GM19099 (cell line): ENCODE measurements at regions not wholly inside any gene's neighbourhood (a gene's known extent, or its start where the extent isn't known, plus 50 kb on each side); places are given as distances from the start of the nearest gene placed in this dataset.

Experiments
- POLR2A ChIP-seq: IDR thresholded peaks from 3 replicates; pipeline ENCODE4 v1.6.1; 2011; ENCODE audit warnings: low read depth; ENCODE audit not compliant: insufficient read length; ENCODE audit errors: extremely low read depth

DNA sequence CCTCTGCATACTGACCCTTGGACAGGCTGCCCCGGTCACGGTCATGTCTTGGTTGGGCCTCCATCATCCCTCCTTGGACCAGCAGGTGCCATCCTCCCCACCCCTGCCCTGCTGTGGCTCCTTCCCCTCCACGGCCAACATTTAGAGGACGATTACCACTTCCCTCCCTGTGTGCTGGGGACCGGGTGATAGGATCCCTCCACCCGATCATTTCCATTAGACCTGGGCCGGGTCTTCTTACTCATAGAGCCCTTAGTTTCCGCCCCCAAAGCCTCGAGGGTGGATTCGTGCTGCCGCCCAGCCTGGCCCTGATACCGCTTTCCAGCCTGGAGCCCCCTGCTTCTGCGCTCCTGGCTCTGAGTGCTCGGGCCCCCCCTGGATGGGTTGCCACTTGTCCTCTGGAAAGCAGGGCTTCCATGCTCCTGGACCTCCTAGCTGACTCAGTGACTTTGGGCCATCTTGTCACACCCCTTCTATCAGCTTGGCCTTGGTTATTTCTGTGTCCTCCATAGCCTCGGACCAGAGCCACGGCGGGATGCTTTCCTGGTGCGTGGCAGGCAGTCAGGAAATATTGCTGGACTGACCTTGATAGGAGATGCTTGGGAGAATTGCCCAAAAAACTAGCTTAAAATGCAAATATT is 171.4 kb downstream of the SEC14L1 start:
- TF ChIP-seq POLR2A = no peak

DNA sequence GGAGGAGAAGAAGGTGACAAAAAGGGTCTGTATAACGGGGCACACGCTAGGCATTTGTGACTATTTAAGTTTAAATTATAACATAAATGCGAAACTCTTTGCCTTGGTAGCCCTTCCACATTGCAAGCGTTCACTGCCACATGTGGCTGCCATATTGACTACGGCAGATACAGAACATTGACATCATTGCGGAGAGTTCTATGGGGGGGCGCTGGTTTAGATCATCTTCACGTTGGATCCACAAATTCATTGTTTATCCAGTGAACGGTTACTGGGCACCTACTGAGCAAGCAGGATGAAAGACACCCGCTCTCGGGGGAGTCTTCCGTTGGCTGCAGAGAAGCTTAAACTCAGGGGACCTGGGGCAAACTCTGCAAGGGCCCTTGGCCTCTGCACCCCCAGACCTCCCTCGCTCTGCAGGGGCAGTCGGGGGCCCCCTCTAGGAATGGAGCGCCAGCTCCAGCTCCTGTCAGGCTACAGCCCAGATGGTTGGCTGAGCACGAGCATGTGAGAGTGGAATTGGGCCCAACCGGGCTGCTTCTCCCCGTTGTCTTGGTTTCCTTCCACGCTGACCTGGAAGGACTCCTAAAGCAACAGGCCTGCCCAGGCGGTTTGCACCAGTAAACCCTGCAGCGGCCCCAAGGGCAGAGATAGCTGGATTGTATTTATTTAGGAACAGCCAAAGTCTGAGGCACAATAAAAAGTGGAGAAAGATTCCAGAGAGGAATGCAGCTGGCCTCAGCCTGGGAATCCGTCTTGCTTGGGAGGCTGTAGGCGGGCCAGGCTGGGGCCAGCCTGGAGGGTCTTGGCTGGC is 172.2 kb downstream of the SEC14L1 start:
- no peak for TF ChIP-seq POLR2A

DNA sequence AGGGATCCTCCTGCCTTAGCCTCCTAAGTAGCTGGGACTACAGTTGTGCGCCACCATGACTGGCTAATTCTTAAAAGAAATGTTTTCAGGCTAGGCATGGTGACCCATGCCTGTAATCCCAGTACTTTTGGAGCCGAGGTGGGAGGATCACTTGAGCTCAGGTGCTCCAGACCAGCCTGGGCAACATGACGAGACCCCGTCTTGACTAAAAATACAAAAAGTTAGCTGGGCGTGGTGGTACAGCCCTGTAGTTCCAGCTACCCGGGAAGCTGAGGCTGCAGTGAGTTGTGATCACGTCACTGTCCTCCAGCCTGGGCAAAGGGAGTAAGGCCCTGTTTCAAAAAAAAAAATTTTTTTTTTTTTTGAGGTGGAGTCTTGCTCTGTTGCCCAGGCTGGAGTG is 173.1 kb downstream of the SEC14L1 start:
- TF ChIP-seq POLR2A = no peak

GRCh38 chr17:77314601-77315000 is 173.8 kb downstream of the SEC14L1 start:
- no peak for TF ChIP-seq POLR2A

DNA sequence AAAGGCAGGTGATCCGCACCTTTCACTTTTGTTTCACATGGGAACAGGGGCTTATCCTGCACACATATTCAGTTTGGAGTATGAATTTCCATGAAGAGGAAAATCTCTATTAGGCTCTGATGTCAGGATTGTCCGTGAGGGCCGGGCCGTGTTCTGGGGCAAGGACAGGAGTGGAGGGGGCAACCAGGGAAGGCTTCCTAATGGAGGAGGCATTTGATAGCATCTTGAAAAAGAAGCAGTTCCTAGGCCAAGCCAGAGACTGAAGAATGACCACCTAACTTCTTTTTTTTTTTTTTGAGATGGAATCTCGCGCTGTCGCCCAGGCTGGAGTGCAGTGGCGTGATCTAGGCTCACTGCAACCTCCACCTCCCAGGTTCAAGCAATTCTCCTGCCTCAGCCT is 174.2 kb downstream of the SEC14L1 start:
- TF ChIP-seq POLR2A = no peak

- no peak for TF ChIP-seq POLR2A
Measured at GRCh38 chr17:77315551-77316190, 174.9 kb downstream of the SEC14L1 start.

DNA sequence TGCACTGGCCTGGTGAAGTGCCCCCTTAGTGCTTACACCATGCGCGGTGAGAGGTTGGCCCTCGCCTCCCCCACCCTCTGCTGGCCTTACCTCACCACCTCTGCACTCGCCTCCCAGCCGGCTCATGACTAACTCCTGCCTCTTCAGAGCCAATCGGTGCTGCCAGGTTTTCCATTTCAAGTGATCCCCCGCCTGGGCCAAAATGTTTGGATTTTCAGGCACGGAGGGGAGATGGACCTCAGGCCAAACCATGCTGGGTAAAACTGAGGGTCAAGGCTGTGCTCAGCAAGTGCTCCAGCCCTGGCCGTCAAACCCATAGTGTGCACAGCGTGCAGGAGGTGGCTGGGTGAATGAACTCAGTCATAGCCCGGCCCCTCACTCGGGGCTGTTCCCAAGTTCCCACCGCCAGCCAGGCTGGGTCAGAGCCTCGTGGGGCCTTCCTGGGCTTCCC is 175.4 kb downstream of the SEC14L1 start:
- TF ChIP-seq POLR2A = no peak

- TF ChIP-seq POLR2A = no peak
Measured at GRCh38 chr17:77316651-77317050, 175.9 kb downstream of the SEC14L1 start.

DNA sequence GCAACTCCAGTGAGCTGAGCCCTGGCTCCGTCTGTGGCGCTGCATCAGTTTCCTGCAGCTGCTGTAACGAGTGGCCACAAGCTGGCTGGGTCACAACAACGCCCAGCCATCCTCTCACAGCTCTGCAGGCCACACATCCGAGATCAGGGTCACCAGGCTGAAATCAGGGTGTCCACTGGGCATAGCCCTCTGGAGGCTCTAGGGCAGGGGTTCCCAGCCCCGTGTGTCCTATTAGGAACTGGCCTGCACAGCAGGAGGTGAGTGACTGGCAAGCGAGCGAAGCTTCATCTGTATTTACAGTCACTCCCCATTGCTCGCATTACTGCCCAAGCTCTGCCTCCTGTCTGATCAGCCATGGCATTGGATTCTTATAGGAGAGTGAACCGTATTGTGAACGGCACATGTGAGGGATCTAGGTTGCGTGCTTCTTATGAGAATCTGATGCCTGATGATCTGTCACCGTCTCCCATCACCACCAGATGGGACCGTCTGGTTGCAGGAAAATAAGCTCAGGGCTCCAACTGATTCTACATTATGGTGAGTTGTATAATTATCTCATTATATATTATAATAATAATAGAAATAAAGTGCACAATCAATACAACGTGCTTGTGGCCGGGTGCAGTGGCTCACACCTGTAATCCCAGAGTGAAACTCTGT is 176.5 kb downstream of the SEC14L1 start:
- TF ChIP-seq POLR2A = no peak

- no peak for TF ChIP-seq POLR2A
Measured at GRCh38 chr17:77318021-77318420, 177.3 kb downstream of the SEC14L1 start.

GRCh38 chr17:77318491-77319210 is 177.9 kb downstream of the SEC14L1 start:
- no peak for TF ChIP-seq POLR2A

GRCh38 chr17:77319211-77320043 is 178.7 kb downstream of the SEC14L1 start:
- peak; percentile 62 for TF ChIP-seq POLR2A

DNA sequence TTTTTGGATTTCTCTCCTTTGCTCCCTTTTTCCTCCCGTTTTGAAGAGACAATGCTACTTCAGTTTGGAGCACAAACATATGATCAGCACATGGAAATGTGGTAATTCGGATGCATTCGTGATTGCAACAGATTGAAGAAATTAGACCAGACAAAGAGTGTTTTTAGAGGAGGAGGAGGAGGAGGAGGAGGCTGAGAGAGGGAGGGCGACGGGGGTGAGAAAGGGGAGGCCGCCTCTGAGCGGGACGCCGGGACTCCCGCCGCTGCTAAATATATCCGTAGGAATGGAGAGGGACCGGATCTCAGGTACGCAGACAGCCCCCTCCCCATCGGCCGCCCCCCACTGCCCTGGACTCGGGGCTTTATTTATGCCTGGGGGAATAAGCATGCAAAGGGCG is 179.3 kb downstream of the SEC14L1 start:
- no peak for TF ChIP-seq POLR2A
